OCI-LY7 (cell line): ENCODE measurements at regions not wholly inside any gene's neighbourhood (a gene's known extent, or its start where the extent isn't known, plus 50 kb on each side); places are given as distances from the start of the nearest gene placed in this dataset.
"Not testable (repeated sequence)": the region's sequence is repeated elsewhere in the genome, so short reads cannot be mapped to it uniquely, and the experiment has no call there.

ENCODE experiments used
- BruUV-seq: library from RNA; stranded (reverse); fragments of 400-500 nt; replicated peaks from 2 replicates; lab custom pipeline; 2021; lab: Mats Ljungman, UMichigan
- CTCF ChIA-PET: fragments of 300-600 bp; sonication (Branson Sonifier 250); formaldehyde crosslinking; loops from one replicate; lab custom pipeline; 2022; ENCODE audit warnings: antibody characterized with exemption; ENCODE audit not compliant: unreplicated experiment; lab: Charles Lee
- POLR2A ChIA-PET: fragments of 300-600 bp; sonication (Branson Sonifier 250); formaldehyde crosslinking; loops from one replicate; lab custom pipeline; 2022; ENCODE audit warnings: antibody characterized with exemption; lab: Charles Lee
- DNase-seq: peaks from one replicate; pipeline ENCODE4 v3.0.0-alpha.2; 2015; ENCODE audit warnings: low spot score
- H2AFZ ChIP-seq: fragments of 200-600 bp; sonication (generic), shearing (Covaris generic); 2 replicates; pipeline ENCODE4 v1.6.1; 2014; ENCODE audit warnings: mild to moderate bottlenecking, antibody characterized with exemption, low read length, moderate library complexity
- H3K27ac ChIP-seq: fragments of 200-600 bp; sonication (generic); 2 replicates; pipeline ENCODE4 v1.5.1; 2014; ENCODE audit warnings: mixed run types, low read depth, mild to moderate bottlenecking, moderate library complexity, low read length, inconsistent platforms; ENCODE audit not compliant: poor library complexity, severe bottlenecking
- H3K36me3 ChIP-seq: fragments of 200-600 bp; sonication (generic); 2 replicates; pipeline ENCODE4 v1.6.1; 2014; ENCODE audit warnings: mild to moderate bottlenecking, antibody characterized with exemption, low read length, moderate library complexity, mixed read lengths; ENCODE audit not compliant: insufficient read depth
- H3K4me1 ChIP-seq: fragments of 200-600 bp; sonication (generic); 2 replicates; pipeline ENCODE4 v1.5.1; 2014; ENCODE audit warnings: mild to moderate bottlenecking, low read length; ENCODE audit not compliant: insufficient read depth, poor library complexity, severe bottlenecking
- H3K4me2 ChIP-seq: fragments of 200-600 bp; sonication (generic); 2 replicates; pipeline ENCODE4 v1.6.1; 2014; ENCODE audit warnings: mild to moderate bottlenecking, low read length
- H3K4me3 ChIP-seq: fragments of 200-600 bp; sonication (generic); 2 replicates; pipeline ENCODE4 v1.5.1; 2014; ENCODE audit warnings: mild to moderate bottlenecking, low read depth, low read length; ENCODE audit not compliant: poor library complexity, severe bottlenecking
- H3K79me2 ChIP-seq: fragments of 200-600 bp; sonication (generic); 2 replicates; pipeline ENCODE4 v1.6.1; 2016; ENCODE audit warnings: low read depth, mild to moderate bottlenecking, low read length, moderate library complexity, mixed read lengths; ENCODE audit not compliant: insufficient read depth
- H3K9me2 ChIP-seq: fragments of 200-600 bp; sonication (generic); 2 replicates; pipeline ENCODE4 v1.6.1; 2016; ENCODE audit warnings: mild to moderate bottlenecking, low read length, mixed read lengths; ENCODE audit not compliant: insufficient read depth
- H3K9me3 ChIP-seq: fragments of 200-600 bp; sonication (generic); 2 replicates; pipeline ENCODE4 v1.6.1; 2014; ENCODE audit warnings: mild to moderate bottlenecking, mixed run types, low read length, mixed read lengths
- H4K20me1 ChIP-seq: fragments of 200-600 bp; sonication (generic); 2 replicates; pipeline ENCODE4 v1.6.1; 2014; ENCODE audit warnings: mild to moderate bottlenecking, antibody characterized with exemption, low read length, moderate library complexity, mixed read lengths; ENCODE audit not compliant: insufficient read depth
- CTCF ChIP-seq: fragments of 200-600 bp; sonication (generic); conservative IDR thresholded peaks from 2 replicates; pipeline ENCODE4 v1.5.1; 2014; ENCODE audit warnings: mild to moderate bottlenecking, antibody characterized with exemption, low read length, moderate library complexity, mixed read lengths
- EZH2phosphoT487 ChIP-seq: fragments of 200-600 bp; sonication (generic); IDR thresholded peaks from 2 replicates; pipeline ENCODE4 v1.6.1; 2018; ENCODE audit warnings: low read depth, borderline replicate concordance, mild to moderate bottlenecking, mixed run types, antibody characterized with exemption, low read length, moderate library complexity, mixed read lengths
- intact Hi-C: fragments of 100-400 bp; cut with micrococcal nuclease; formaldehyde crosslinking; loops from one replicate; pipeline ENCODE4 v1.10.0; 2022; ENCODE audit not compliant: unreplicated experiment

DNA sequence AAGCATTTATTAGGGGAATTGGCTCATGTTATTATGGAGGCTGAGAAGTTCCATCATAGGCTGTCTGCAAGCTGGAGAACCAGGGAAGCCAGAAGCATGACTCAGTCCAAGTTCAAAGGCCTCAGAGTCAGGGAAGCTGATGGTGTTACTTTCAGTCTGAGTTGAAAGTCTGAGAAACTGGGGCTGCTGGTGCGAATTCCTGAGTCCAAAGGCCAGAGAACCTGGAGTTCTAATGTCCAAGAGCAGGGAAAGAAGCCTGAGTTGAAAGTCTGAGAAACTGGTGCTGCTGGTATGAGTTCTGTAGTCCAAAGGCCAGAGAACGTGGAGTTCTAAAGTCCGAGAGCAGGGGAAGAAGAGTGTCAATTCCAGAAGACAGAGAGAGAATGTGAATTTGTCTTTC, 641.1 kb downstream of the ISL1 start:
- POLR2A ChIA-PET, result no interaction called here
- Histone ChIP-seq H3K4me2 (no peak overlapping the region), H3K9me3 (no peaks in the 10 kb centered on the region), H3K79me2 (no peaks in the 10 kb centered on the region), H4K20me1 (no peaks in the 10 kb centered on the region), H2AFZ (no peak overlapping the region), H3K27ac (no peak overlapping the region), H3K4me3 (no peak overlapping the region), H3K9me2 (no peaks in the 10 kb centered on the region), H3K36me3 (no peaks in the 10 kb centered on the region), H3K4me1 (no peaks in the 10 kb centered on the region)
- DNase-seq, result no peak
- CTCF ChIA-PET, result no interaction called here
- TF ChIP-seq EZH2phosphoT487 (no peak), CTCF (no peak)
- intact Hi-C loops, result no loop called here
- BruUV-seq, result no TSS peak

DNA sequence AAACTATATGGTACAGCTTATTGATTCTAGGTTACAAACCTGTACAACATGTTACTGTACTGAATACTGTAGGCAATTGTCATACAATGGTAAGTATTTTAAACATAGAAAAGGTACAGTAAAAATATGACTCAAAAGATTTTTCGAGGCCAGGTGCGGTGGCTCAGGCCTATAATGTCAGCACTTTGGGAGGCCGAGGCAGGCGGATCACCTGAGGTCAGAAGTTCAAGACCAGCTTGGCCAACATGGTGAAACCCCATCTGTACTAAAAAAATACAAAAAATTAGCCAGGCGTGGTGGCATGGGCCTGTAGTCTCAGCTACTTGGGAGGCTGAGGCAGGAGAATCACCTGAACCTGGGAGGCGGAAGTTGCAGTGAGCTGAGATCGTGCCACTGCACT, 646.6 kb downstream of the ISL1 start:
- intact Hi-C loops, CTCF ChIA-PET, BruUV-seq: not testable (repeated sequence)

DNA sequence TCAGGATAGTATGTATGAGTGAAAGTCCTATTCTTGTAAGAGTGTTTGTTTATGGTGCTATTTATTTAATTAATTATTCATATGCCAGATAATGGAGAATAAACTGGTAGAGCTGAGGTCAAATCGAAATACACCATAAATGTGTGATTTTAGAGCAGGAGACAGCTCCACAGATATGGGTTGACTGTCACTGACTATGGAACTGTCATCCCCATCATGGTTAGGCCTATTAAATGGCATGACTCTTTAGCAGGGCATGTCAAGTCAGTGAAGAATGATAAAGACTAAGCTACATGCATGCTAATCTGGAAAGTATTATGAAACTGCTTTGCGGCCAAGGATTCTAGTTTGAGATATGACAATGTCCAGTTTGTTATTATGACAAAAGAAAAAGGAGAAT, 658.6 kb downstream of the ISL1 start:
- H4K20me1 ChIP-seq, result no peaks in the 10 kb centered on the region
- BruUV-seq, result no TSS peak

More for the DNA sequence above, 646.6 kb downstream of the ISL1 start:
- H3K4me3 ChIP-seq, H3K9me2 ChIP-seq, H4K20me1 ChIP-seq, H3K79me2 ChIP-seq, H3K4me2 ChIP-seq, H3K9me3 ChIP-seq, H2AFZ ChIP-seq, H3K27ac ChIP-seq, DNase-seq, POLR2A ChIA-PET, H3K36me3 ChIP-seq, H3K4me1 ChIP-seq: not testable (repeated sequence)

More for the DNA sequence above, 658.6 kb downstream of the ISL1 start:
- H3K4me1 ChIP-seq, result no peaks in the 10 kb centered on the region
- no peak for TF ChIP-seq CTCF
- no peak for TF ChIP-seq EZH2phosphoT487
- no peaks in the 10 kb centered on the region for H3K9me3 ChIP-seq
- no peak overlapping the region for H3K4me3 ChIP-seq
- ChIA-PET CTCF (no interaction called here), POLR2A (no interaction called here)
- H3K9me2 ChIP-seq, result no peaks in the 10 kb centered on the region
- no peak for DNase-seq
- no peak overlapping the region for H3K27ac ChIP-seq
- H3K79me2 ChIP-seq, result no peaks in the 10 kb centered on the region
- no peaks in the 10 kb centered on the region for H3K36me3 ChIP-seq
- H3K4me2 ChIP-seq, result no peak overlapping the region
- intact Hi-C loops, result no loop called here
- no peak overlapping the region for H2AFZ ChIP-seq
